ENCODE measurements at regions not wholly inside any gene's neighbourhood (a gene's known extent, or its start where the extent isn't known, plus 50 kb on each side); places are given as distances from the start of the nearest gene placed in this dataset.

GRCh38 chr12:114257687-114258086, 148.3 kb downstream of the TBX5 start:
- FAIRE-seq: no peak

More at GRCh38 chr12:114257687-114258086, 148.3 kb downstream of the TBX5 start:
- Histone ChIP-seq H3K4me2 (ENCODE audit: insufficient read depth, low read length) (no peak overlapping the region), H3K36me3 (ENCODE audit: control insufficient read depth in 2 of 2, extremely low read depth in 1 of 2, insufficient read depth in 2 of 2, low read length in 2 of 2) (no peaks in the 10 kb centered on the region), H2AFZ (ENCODE audit: low read depth, low read length) (no peak overlapping the region), H3K9ac (replicated peaks; ENCODE audit: extremely low read depth, insufficient read depth, low read length) (no peak overlapping the region), H3K4me1 (ENCODE audit: control insufficient read depth, extremely low read depth, insufficient read depth, low read length) (no peaks in the 10 kb centered on the region), H3K9me3 (replicated peaks; ENCODE audit: control insufficient read depth, insufficient read depth, low read length) (peaks cover 8% of the 10 kb centered on the region), H3K4me3 (replicated peaks in 1 of 3; ENCODE audit: insufficient read depth in 1 of 3, low read depth in 1 of 3, low read length in 3 of 3) (no peak overlapping the region), H3K27ac (ENCODE audit: insufficient read depth, low read depth, low read length) (no peak overlapping the region), H3K9me1 (replicated peaks; ENCODE audit: control insufficient read depth, extremely low read depth, insufficient read depth, low read length) (no peaks in the 10 kb centered on the region), H3K27me3 (ENCODE audit: control insufficient read depth in 2 of 2, insufficient read depth in 2 of 2, low read length in 2 of 2) (no peaks in the 10 kb centered on the region), H3K79me2 (ENCODE audit: control insufficient read depth, insufficient read depth, low read length) (no peaks in the 10 kb centered on the region), H4K20me1 (replicated peaks; ENCODE audit: control insufficient read depth, extremely low read depth, insufficient read depth, low read length) (no peaks in the 10 kb centered on the region)
- intact Hi-C loops (cut with micrococcal nuclease) (no loop called here), dilution Hi-C loops (cut with MboI; ENCODE audit: extremely low pct_ligation_motif_present, low sequenced_read_pairs) (no loop called here)
- no peak for DNase-seq (ENCODE audit: low read depth, low spot score)
- ChIA-PET POLR2A (no interaction called here), CTCF (no interaction called here)
- TF ChIP-seq GATA2 (IDR thresholded peaks at IDR 0.05; ENCODE audit: insufficient read depth, insufficient read length, low read depth, low read length): no peak
- TF ChIP-seq POLR2AphosphoS5 (IDR thresholded peaks at IDR 0.05; ENCODE audit: insufficient read depth, low read depth, low read length): no peak
- TF ChIP-seq MYC (IDR thresholded peaks at IDR 0.05; ENCODE audit: low read depth, low read length): no peak
- TF ChIP-seq CTCF (IDR thresholded peaks at IDR 0.05; ENCODE audit: extremely low read depth in 1 of 2, insufficient read depth in 1 of 2, low read depth in 1 of 2, low read length in 2 of 2): no peak
- no peak for TF ChIP-seq MAX (IDR thresholded peaks at IDR 0.05; ENCODE audit: insufficient read depth, insufficient read length)
- TF ChIP-seq POLR2A (IDR thresholded peaks at IDR 0.05; ENCODE audit: low read depth, low read length): no peak
- no peak for TF ChIP-seq FOS (IDR thresholded peaks at IDR 0.05; ENCODE audit: borderline replicate concordance, insufficient read depth, low read length)
- TF ChIP-seq EZH2 (IDR thresholded peaks at IDR 0.05; ENCODE audit: borderline replicate concordance, low read depth, low read length, severe bottlenecking): no peak
- no peak for TF ChIP-seq JUN (IDR thresholded peaks at IDR 0.05; ENCODE audit: borderline replicate concordance, insufficient read depth, insufficient read length, low read depth)
- BruUV-seq (replicated peaks): no TSS peak

Measured in endothelial cell of umbilical vein (primary cell).